ENCODE measurements at regions not wholly inside any gene's neighbourhood (a gene's known extent, or its start where the extent isn't known, plus 50 kb on each side); places are given as distances from the start of the nearest gene placed in this dataset.

DNA sequence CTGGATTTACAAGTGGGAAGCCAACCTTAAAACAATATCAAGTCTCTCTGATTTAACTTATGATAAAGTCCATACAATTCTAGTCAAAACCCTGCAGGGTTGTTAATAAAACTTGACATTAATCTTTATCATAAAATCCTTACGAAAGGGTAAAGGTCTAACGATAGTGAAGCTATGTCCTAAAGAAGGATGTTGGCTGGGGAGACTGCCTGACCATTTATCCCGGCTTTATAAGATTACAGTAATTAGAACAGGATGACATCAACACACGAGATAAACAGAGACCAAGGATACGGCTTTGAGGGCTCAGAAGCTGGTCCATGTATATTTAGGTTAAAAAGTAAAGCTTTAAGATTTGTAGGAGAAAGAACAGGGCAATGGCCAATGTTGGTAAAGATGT, 189.0 kb upstream of the COPS8 start:
- TF ChIP-seq, protein P1, sequence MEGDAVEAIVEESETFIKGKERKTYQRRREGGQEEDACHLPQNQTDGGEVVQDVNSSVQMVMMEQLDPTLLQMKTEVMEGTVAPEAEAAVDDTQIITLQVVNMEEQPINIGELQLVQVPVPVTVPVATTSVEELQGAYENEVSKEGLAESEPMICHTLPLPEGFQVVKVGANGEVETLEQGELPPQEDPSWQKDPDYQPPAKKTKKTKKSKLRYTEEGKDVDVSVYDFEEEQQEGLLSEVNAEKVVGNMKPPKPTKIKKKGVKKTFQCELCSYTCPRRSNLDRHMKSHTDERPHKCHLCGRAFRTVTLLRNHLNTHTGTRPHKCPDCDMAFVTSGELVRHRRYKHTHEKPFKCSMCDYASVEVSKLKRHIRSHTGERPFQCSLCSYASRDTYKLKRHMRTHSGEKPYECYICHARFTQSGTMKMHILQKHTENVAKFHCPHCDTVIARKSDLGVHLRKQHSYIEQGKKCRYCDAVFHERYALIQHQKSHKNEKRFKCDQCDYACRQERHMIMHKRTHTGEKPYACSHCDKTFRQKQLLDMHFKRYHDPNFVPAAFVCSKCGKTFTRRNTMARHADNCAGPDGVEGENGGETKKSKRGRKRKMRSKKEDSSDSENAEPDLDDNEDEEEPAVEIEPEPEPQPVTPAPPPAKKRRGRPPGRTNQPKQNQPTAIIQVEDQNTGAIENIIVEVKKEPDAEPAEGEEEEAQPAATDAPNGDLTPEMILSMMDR (IDR thresholded peaks at IDR 0.05) = no peak
- no peak for TF ChIP-seq POLR2AphosphoS5 (IDR thresholded peaks at IDR 0.05)
- TF ChIP-seq POLR2A (IDR thresholded peaks at IDR 0.05) = no peak
- TF ChIP-seq EP300 (IDR thresholded peaks at IDR 0.05) = no peak
